Transverse colon (tissue), 4 donors: ENCODE measurements at regions not wholly inside any gene's neighbourhood (a gene's known extent, or its start where the extent isn't known, plus 50 kb on each side); places are given as distances from the start of the nearest gene placed in this dataset.

ENCODE experiments used
- CTCF ChIP-seq, 5 experiments: fragments of 200-600 bp in 3 of 5; fragments of 450-650 bp in 2 of 5; sonication (generic) in 3 of 5; IDR thresholded peaks; 1 replicate in 2 of 5; 2 replicates in 3 of 5; pipeline ENCODE4 v1.5.1; 2016 to 2017; ENCODE audit warnings: antibody characterized with exemption in 5 of 5, inconsistent platforms in 3 of 5, mild to moderate bottlenecking in 2 of 5, moderate library complexity in 1 of 5
- POLR2A ChIP-seq: fragments of 450-650 bp; IDR thresholded peaks from one replicate; pipeline ENCODE4 v1.6.1; 2016; ENCODE audit warnings: antibody characterized with exemption, mild to moderate bottlenecking, moderate library complexity
- POLR2AphosphoS5 ChIP-seq, 3 donors: sonication (generic); formaldehyde crosslinking; IDR thresholded peaks; one replicate each; pipeline ENCODE4 v1.6.1; 2016; ENCODE audit warnings: antibody characterized with exemption in 3 of 3

GRCh38 chr5:116951219-116951618 is 376.6 kb upstream of the SEMA6A start:
- TF ChIP-seq CTCF (IDR thresholded peaks at IDR 0.05): no peak
- TF ChIP-seq POLR2AphosphoS5 (IDR thresholded peaks at IDR 0.05): no peak
- TF ChIP-seq POLR2A: no peak
